ENCODE measurements at regions not wholly inside any gene's neighbourhood (a gene's known extent, or its start where the extent isn't known, plus 50 kb on each side); places are given as distances from the start of the nearest gene placed in this dataset.

DNA sequence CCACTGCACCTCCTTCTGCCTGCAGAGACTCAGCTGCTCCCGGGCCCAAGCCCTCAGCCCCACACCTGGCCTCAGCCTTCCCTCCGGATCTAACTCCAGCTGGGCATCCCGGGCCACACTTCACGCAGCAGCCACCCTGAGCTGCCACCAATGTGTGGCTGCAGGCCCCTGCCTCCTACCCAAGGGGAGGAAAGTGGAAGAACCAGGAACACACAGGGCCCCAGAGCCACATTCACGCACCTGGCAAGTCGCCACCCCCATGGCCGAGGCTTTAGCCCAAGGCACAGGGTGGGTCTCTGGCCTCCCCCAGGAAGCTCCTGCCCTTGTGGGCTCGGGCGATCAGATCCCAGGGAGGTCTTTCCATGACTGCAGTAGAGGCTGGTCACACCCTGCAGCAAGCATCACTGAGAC, 345.6 kb downstream of the CTTN start:
- ATAC-seq (ENCODE audit: insufficient read depth, low read depth), result no peak
- no peaks in the 10 kb centered on the region for H3K9me3 ChIP-seq (ENCODE audit: insufficient read depth, low read length, severe bottlenecking)
- DNase-seq, result no peak
- no peak overlapping the region for H3K4me2 ChIP-seq (ENCODE audit: insufficient read depth, low read length)
- TF ChIP-seq, protein P1, sequence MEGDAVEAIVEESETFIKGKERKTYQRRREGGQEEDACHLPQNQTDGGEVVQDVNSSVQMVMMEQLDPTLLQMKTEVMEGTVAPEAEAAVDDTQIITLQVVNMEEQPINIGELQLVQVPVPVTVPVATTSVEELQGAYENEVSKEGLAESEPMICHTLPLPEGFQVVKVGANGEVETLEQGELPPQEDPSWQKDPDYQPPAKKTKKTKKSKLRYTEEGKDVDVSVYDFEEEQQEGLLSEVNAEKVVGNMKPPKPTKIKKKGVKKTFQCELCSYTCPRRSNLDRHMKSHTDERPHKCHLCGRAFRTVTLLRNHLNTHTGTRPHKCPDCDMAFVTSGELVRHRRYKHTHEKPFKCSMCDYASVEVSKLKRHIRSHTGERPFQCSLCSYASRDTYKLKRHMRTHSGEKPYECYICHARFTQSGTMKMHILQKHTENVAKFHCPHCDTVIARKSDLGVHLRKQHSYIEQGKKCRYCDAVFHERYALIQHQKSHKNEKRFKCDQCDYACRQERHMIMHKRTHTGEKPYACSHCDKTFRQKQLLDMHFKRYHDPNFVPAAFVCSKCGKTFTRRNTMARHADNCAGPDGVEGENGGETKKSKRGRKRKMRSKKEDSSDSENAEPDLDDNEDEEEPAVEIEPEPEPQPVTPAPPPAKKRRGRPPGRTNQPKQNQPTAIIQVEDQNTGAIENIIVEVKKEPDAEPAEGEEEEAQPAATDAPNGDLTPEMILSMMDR (IDR thresholded peaks at IDR 0.05; ENCODE audit: borderline replicate concordance, extremely low read depth, low read length, poor library complexity, severe bottlenecking), result no peak
- TF ChIP-seq EZH2 (IDR thresholded peaks at IDR 0.05; ENCODE audit: borderline replicate concordance, low read depth, low read length, severe bottlenecking), result no peak
- no peaks in the 10 kb centered on the region for H3K79me2 ChIP-seq (ENCODE audit: insufficient read depth, low read length)
- peaks cover 5% of the 10 kb centered on the region for H3K27me3 ChIP-seq (ENCODE audit: insufficient read depth, low read length, poor library complexity)
- no peak overlapping the region for H3K9ac ChIP-seq (ENCODE audit: low read depth, low read length)
- no peak overlapping the region for H2AFZ ChIP-seq (ENCODE audit: low read depth, low read length)
- no peaks in the 10 kb centered on the region for H3K4me1 ChIP-seq (ENCODE audit: insufficient read depth, low read length)
- peaks cover 4% of the 10 kb centered on the region; the same call in 1 of the 2 replicates for H4K20me1 ChIP-seq (ENCODE audit: insufficient read depth, low read length)
- H3K27ac ChIP-seq (ENCODE audit: low read length), result no peak overlapping the region
- no peaks in the 10 kb centered on the region for H3K36me3 ChIP-seq (ENCODE audit: insufficient read depth, low read length)
- H3K4me3 ChIP-seq (ENCODE audit: low read depth in 1 of 2, low read length in 2 of 2), result no peak overlapping the region

DNA sequence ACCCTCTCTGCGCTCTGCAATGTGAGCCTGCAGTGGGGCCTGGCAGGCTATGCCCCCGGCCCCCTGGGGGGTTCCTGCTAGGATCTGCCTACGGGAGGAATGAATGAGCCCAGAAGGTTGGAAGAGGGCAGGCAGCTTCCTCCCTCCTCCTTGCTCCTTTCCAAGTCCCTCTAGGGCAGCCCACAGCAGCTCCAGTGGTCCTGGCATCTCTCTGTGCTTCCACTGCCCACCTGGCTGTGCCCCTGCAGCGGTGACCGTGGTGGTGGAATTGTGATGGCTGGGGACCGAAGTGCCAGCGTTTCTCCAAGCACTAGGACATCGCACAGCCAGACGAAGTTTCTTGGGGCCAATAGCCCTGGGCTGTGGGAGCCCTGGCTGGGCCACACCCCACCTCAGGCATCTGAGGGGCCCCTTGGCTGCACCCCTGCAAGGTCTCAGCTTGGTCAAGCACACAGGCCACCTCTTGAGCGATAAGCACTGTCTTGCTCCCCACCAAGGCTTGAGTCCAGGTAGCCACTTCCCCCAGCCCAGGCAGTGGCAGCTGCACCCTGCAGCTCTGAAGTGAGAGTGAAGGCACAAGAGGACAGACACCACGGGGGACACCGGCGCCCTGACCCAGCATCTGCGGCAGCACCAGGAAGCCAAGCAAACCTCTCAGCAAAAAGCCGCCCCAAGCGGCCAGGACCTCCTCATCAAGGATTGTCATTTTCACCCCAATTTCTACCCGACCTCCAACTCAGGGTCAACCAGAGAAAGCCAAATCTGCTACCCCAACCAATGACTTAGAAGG, 346.3 kb downstream of the CTTN start:
- peaks cover 4% of the 10 kb centered on the region; the same call in 1 of the 2 replicates for H4K20me1 ChIP-seq (ENCODE audit: insufficient read depth, low read length)
- H3K4me3 ChIP-seq (ENCODE audit: low read depth in 1 of 2, low read length in 2 of 2), result no peak overlapping the region
- H3K9me3 ChIP-seq (ENCODE audit: insufficient read depth, low read length, severe bottlenecking), result no peaks in the 10 kb centered on the region
- H3K27ac ChIP-seq (ENCODE audit: low read length), result no peak overlapping the region
- H3K36me3 ChIP-seq (ENCODE audit: insufficient read depth, low read length), result no peaks in the 10 kb centered on the region
- no peak for ATAC-seq (ENCODE audit: insufficient read depth, low read depth)
- H3K27me3 ChIP-seq (ENCODE audit: insufficient read depth, low read length, poor library complexity), result peaks cover 5% of the 10 kb centered on the region
- H3K79me2 ChIP-seq (ENCODE audit: insufficient read depth, low read length), result no peaks in the 10 kb centered on the region
- no peaks in the 10 kb centered on the region for H3K4me1 ChIP-seq (ENCODE audit: insufficient read depth, low read length)
- no peak overlapping the region for H2AFZ ChIP-seq (ENCODE audit: low read depth, low read length)
- TF ChIP-seq, protein P1 (IDR thresholded peaks at IDR 0.05; ENCODE audit: borderline replicate concordance, extremely low read depth, low read length, poor library complexity, severe bottlenecking), result no peak
- no peak for TF ChIP-seq EZH2 (IDR thresholded peaks at IDR 0.05; ENCODE audit: borderline replicate concordance, low read depth, low read length, severe bottlenecking)
- no peak overlapping the region for H3K9ac ChIP-seq (ENCODE audit: low read depth, low read length)
- no peak overlapping the region for H3K4me2 ChIP-seq (ENCODE audit: insufficient read depth, low read length)
- DNase-seq, result no peak

DNA sequence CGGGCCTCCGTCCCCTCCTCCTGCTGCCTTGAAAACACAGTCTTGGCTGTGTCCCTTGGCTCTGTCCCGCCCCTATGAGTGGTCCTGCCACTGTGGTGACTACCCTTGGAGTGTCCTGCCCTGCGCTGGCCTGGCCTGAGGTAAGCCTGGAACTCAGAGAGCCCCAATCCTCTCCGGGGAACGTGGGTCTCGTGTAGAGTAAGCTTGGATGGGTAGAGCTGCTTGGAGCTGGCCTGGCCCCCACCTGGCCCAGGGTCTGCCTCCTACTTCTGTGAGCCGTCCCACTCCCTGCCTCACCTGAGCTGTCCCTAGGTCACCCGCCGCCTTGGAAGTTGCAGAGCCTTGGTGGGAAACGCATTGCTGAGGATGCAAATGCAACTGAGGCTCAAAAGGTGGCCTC, 347.1 kb downstream of the CTTN start:
- H2AFZ ChIP-seq (ENCODE audit: low read depth, low read length), result no peak overlapping the region
- H3K79me2 ChIP-seq (ENCODE audit: insufficient read depth, low read length), result no peaks in the 10 kb centered on the region
- peaks cover 5% of the 10 kb centered on the region for H3K9me3 ChIP-seq (ENCODE audit: insufficient read depth, low read length, severe bottlenecking)
- ATAC-seq (ENCODE audit: insufficient read depth, low read depth) (no peak), DNase-seq (no peak)
- H3K4me2 ChIP-seq (ENCODE audit: insufficient read depth, low read length), result no peak overlapping the region
- no peak overlapping the region for H3K27ac ChIP-seq (ENCODE audit: low read length)
- peaks cover 4% of the 10 kb centered on the region; the same call in 1 of the 2 replicates for H4K20me1 ChIP-seq (ENCODE audit: insufficient read depth, low read length)
- H3K9ac ChIP-seq (ENCODE audit: low read depth, low read length), result no peak overlapping the region
- H3K27me3 ChIP-seq (ENCODE audit: insufficient read depth, low read length, poor library complexity), result peaks cover 5% of the 10 kb centered on the region
- H3K4me3 ChIP-seq (ENCODE audit: low read depth in 1 of 2, low read length in 2 of 2), result no peak overlapping the region
- no peaks in the 10 kb centered on the region for H3K36me3 ChIP-seq (ENCODE audit: insufficient read depth, low read length)
- no peaks in the 10 kb centered on the region for H3K4me1 ChIP-seq (ENCODE audit: insufficient read depth, low read length)
- TF ChIP-seq EZH2 (IDR thresholded peaks at IDR 0.05; ENCODE audit: borderline replicate concordance, low read depth, low read length, severe bottlenecking), result no peak
- TF ChIP-seq, protein P1 (IDR thresholded peaks at IDR 0.05; ENCODE audit: borderline replicate concordance, extremely low read depth, low read length, poor library complexity, severe bottlenecking), result no peak
